ENCODE measurements at regions not wholly inside any gene's neighbourhood (a gene's known extent, or its start where the extent isn't known, plus 50 kb on each side); places are given as distances from the start of the nearest gene placed in this dataset.

DNA sequence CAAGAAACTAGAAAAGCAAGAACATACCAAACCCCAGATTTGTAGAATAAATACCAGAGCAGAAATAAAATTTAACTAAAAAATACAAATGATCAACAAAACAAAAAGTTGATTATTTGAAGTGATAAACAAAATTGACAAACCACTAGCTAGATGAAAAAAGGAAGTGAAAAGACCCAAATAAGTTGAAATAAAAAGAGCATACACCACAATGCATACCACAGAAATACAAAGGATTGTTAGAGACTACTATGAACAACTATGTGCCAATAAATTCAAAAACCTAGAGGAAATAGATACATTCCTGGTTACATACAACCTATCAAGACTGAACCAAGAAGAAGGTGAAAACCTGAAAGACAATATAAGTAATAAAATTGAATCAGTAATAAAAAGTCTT, 333.4 kb downstream of the SH2D4B start:
- TF ChIP-seq EP300 (IDR thresholded peaks at IDR 0.05) = no peak
- TF ChIP-seq POLR2A (IDR thresholded peaks at IDR 0.05) = no peak
- TF ChIP-seq, protein P1, sequence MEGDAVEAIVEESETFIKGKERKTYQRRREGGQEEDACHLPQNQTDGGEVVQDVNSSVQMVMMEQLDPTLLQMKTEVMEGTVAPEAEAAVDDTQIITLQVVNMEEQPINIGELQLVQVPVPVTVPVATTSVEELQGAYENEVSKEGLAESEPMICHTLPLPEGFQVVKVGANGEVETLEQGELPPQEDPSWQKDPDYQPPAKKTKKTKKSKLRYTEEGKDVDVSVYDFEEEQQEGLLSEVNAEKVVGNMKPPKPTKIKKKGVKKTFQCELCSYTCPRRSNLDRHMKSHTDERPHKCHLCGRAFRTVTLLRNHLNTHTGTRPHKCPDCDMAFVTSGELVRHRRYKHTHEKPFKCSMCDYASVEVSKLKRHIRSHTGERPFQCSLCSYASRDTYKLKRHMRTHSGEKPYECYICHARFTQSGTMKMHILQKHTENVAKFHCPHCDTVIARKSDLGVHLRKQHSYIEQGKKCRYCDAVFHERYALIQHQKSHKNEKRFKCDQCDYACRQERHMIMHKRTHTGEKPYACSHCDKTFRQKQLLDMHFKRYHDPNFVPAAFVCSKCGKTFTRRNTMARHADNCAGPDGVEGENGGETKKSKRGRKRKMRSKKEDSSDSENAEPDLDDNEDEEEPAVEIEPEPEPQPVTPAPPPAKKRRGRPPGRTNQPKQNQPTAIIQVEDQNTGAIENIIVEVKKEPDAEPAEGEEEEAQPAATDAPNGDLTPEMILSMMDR (IDR thresholded peaks at IDR 0.05) = no peak
- TF ChIP-seq POLR2AphosphoS5 (IDR thresholded peaks at IDR 0.05) = no peak
- no peak for DNase-seq
- H3K9me3 ChIP-seq = peaks cover 0 to 10% (median 9%) of the 10 kb centered on the region in 4 donors
- H3K27me3 ChIP-seq = no peaks in the 10 kb centered on the region
- H3K36me3 ChIP-seq = no peaks in the 10 kb centered on the region
- H3K4me1 ChIP-seq = no peaks in the 10 kb centered on the region
- no peak overlapping the region for H3K4me3 ChIP-seq
- intact Hi-C loops (cut with DNase I; ENCODE audit: low total_unique reads) = no loop called here
- no peak overlapping the region for H3K27ac ChIP-seq

DNA sequence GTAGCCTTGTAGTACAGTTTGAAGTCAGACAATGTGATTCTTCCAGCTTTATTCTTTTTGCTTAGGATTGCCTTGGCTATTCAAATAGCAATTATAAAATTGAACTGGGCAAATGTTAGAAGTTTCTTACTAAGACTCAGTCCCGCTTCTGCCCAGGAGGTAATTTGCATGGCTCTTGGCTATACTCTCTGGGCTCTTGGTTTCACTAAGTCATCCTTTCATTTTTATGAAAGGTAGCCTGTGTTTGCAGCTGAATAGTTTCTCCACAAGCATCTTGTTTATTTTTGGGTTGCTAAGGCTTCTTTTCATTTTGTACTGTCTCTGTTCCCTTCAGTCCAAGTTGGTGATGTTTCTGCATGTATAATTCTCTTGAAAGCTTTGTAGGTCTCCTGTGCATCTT, 340.6 kb downstream of the SH2D4B start:
- intact Hi-C loops (cut with DNase I; ENCODE audit: low total_unique reads) = no loop called here
- no peak for DNase-seq
- peaks cover 0 to 4% (median 0%) of the 10 kb centered on the region in 3 donors for H3K27me3 ChIP-seq
- no peaks in the 10 kb centered on the region for H3K4me1 ChIP-seq
- TF ChIP-seq EP300 (IDR thresholded peaks at IDR 0.05) (no peak), POLR2AphosphoS5 (IDR thresholded peaks at IDR 0.05) (no peak), POLR2A (IDR thresholded peaks at IDR 0.05) (no peak)
- TF ChIP-seq, protein P1 (IDR thresholded peaks at IDR 0.05) = no peak
- WGBS, 5 donors = 78 to 96% (median 88%) methylated on average over 1 of the region's 1 CpG
- H3K36me3 ChIP-seq = no peaks in the 10 kb centered on the region
- H3K27ac ChIP-seq = no peak overlapping the region
- peaks cover 0 to 6% (median 2%) of the 10 kb centered on the region in 4 donors for H3K9me3 ChIP-seq
- H3K4me3 ChIP-seq = no peak overlapping the region

DNA sequence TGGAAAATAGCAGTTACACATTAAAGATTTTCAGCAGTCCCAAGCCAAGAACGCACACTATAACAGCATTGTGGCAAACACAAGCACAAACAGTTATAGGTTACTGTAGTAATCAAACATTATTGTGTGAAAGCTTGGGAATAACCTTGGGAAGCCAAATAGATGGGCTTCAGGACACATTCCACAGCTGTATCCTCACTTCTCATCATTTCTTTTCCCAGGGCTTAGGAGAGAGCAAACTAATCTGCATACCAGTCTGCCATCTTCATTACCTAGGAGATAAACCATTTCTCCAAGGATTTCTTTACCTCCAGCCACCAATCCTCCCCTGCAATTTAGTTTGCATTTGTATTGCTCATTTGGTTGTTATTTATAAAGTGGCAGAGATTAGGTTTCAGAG, 352.4 kb downstream of the SH2D4B start:
- H3K4me1 ChIP-seq = no peaks in the 10 kb centered on the region
- intact Hi-C loops (cut with DNase I; ENCODE audit: low total_unique reads) = no loop called here

DNA sequence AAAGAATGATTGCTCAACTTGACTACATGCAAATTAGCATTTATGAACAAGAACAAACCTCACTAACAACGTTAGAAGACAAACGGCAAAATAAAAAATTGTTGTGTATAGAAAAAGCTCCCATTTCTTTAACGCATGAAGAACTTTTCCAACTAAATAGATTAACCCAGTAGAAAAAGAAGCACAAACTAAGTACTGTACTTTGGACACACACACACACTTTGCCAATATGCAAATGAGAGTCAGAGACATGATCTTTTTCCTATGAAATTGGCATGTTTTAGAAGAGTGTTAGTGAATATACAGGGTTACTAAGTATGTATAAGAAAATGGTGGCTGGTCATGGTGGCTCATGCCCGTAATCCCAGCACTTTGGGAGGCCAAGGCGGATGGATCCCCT, 355.6 kb downstream of the SH2D4B start:
- no peaks in the 10 kb centered on the region for H3K36me3 ChIP-seq
- H3K27me3 ChIP-seq = no peaks in the 10 kb centered on the region
- WGBS, 5 donors = 80 to 91% (median 89%) methylated on average over 5 of the region's 5 CpGs
- intact Hi-C loops (cut with DNase I; ENCODE audit: low total_unique reads) = no loop called here
- no peak overlapping the region for H3K4me3 ChIP-seq
- TF ChIP-seq, protein P1 (IDR thresholded peaks at IDR 0.05) = no peak
- TF ChIP-seq EP300 (IDR thresholded peaks at IDR 0.05) (no peak), POLR2A (IDR thresholded peaks at IDR 0.05) (no peak), POLR2AphosphoS5 (IDR thresholded peaks at IDR 0.05) (no peak)
- no peaks in the 10 kb centered on the region for H3K9me3 ChIP-seq
- H3K4me1 ChIP-seq = no peaks in the 10 kb centered on the region
- no peak for DNase-seq
- H3K27ac ChIP-seq = no peak overlapping the region

More for the DNA sequence above, 352.4 kb downstream of the SH2D4B start:
- TF ChIP-seq EP300 (IDR thresholded peaks at IDR 0.05) = no peak
- TF ChIP-seq, protein P1 (IDR thresholded peaks at IDR 0.05) = no peak
- no peak for TF ChIP-seq POLR2A (IDR thresholded peaks at IDR 0.05)
- TF ChIP-seq POLR2AphosphoS5 (IDR thresholded peaks at IDR 0.05) = no peak
- Histone ChIP-seq H3K4me3 (no peak overlapping the region), H3K27ac (no peak overlapping the region), H3K27me3 (no peaks in the 10 kb centered on the region), H3K36me3 (no peaks in the 10 kb centered on the region), H3K9me3 (no peaks in the 10 kb centered on the region)
- 63 to 78% (median 69%) methylated on average over 1 of the region's 1 CpG for WGBS, 5 donors
- no peak for DNase-seq

All from stomach (tissue), 8 donors.